ENCODE measurements at regions not wholly inside any gene's neighbourhood (a gene's known extent, or its start where the extent isn't known, plus 50 kb on each side); places are given as distances from the start of the nearest gene placed in this dataset.

GRCh38 chr19:31491242-31491641 lies 142.0 kb upstream of the TSHZ3 start (continued):
- TF ChIP-seq EP300 (IDR thresholded peaks at IDR 0.05; ENCODE audit: borderline replicate concordance in 1 of 2, low read depth in 2 of 2, low read length in 2 of 2): no peak
- no peak for TF ChIP-seq ASH2L (IDR thresholded peaks at IDR 0.05; ENCODE audit: low read length)
- no peak for TF ChIP-seq ATF3 (IDR thresholded peaks at IDR 0.05; ENCODE audit: insufficient read depth, low read depth, low read length)
- TF ChIP-seq SUZ12 (IDR thresholded peaks at IDR 0.05; ENCODE audit: low read length): no peak
- no peak for TF ChIP-seq CREB1 (IDR thresholded peaks at IDR 0.05)
- TF ChIP-seq CBX8 (IDR thresholded peaks at IDR 0.05; ENCODE audit: borderline replicate concordance, low read depth, low read length): no peak
- TF ChIP-seq HDAC6 (IDR thresholded peaks at IDR 0.05; ENCODE audit: low read depth, low read length): no peak
